ENCODE measurements at regions not wholly inside any gene's neighbourhood (a gene's known extent, or its start where the extent isn't known, plus 50 kb on each side); places are given as distances from the start of the nearest gene placed in this dataset.

GRCh38 chr11:127815331-127815730 is 772.0 kb downstream of the ETS1 start:
- Histone ChIP-seq H3K36me3 (no peaks in the 10 kb centered on the region), H3K27me3 (no peaks in the 10 kb centered on the region), H3K9me3 (no peaks in the 10 kb centered on the region), H3K4me1 (no peaks in the 10 kb centered on the region), H3K4me3 (no peak overlapping the region), H3K27ac (no peak overlapping the region)
- DNase-seq (ENCODE audit: low spot score in 2 of 2), result no peak
- TF ChIP-seq CTCF (IDR thresholded peaks at IDR 0.05), result no peak
- intact Hi-C loops (cut with DNase I), result no loop called here

- Histone ChIP-seq H3K9me3 (no peaks in the 10 kb centered on the region), H3K27ac (no peak overlapping the region), H3K36me3 (no peaks in the 10 kb centered on the region), H3K4me1 (no peaks in the 10 kb centered on the region), H3K27me3 (no peaks in the 10 kb centered on the region), H3K4me3 (no peak overlapping the region)
- no peak for TF ChIP-seq CTCF (IDR thresholded peaks at IDR 0.05)
- no peak for DNase-seq (ENCODE audit: low spot score in 2 of 2)
- intact Hi-C loops (cut with DNase I), result no loop called here
Observed at GRCh38 chr11:127806501-127806900, 780.9 kb downstream of the ETS1 start.

DNA sequence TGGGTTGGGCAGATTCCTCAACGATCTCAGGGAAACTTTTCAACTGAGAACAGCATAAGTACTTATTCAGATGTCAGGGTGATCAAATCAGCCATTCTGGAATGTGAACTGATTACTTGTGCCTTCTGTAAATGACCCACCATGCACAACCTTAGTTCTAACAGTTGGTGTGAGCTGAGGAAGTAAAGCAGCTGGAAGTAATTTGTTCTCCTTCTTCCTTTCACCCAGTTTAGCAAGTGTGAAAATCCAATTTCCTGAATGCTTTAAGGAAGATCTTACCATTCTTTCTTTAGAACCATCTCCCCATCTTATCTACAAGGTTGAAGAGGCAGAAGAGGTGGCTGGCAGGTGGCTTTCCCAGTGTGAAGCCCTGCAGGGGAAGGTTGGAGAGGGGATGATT is 781.6 kb downstream of the ETS1 start:
- no peak overlapping the region for H3K27ac ChIP-seq
- no peaks in the 10 kb centered on the region for H3K4me1 ChIP-seq
- intact Hi-C loops (cut with DNase I), result no loop called here
- no peak for DNase-seq (ENCODE audit: low spot score in 2 of 2)
- H3K4me3 ChIP-seq, result no peak overlapping the region
- TF ChIP-seq CTCF (IDR thresholded peaks at IDR 0.05), result no peak
- H3K27me3 ChIP-seq, result no peaks in the 10 kb centered on the region
- no peaks in the 10 kb centered on the region for H3K9me3 ChIP-seq
- no peaks in the 10 kb centered on the region for H3K36me3 ChIP-seq

DNA sequence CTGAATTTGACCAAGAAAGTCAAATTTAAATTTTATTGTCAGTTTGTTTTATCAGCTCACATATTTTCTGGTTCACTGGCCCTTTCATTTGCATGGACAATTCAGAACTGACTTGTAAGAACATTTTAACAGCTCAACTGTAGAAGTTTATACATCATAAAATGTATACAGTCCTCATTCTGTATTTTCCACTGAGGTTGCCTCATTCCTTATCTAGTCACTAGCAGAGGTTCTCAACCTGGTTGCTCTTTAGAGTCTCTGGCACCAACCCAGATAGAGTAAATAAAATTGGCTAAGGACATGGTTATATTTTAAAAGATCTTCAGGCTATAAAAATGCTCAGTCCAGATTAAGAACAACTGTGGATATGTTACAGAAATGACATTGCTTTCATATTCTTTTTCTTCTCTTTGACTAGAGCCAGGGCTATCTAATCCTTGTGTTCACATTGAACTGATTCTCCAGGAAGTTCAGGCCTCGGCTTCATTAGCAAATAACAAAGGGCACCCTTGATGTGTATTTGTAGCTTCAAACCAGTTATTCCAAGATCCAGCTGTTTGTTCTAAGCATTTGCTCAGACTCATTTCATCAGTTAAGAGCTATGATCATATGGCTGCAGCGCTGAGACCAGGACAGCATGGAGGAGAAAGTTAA is 782.5 kb downstream of the ETS1 start:
- TF ChIP-seq CTCF (IDR thresholded peaks at IDR 0.05), result no peak
- Histone ChIP-seq H3K9me3 (no peaks in the 10 kb centered on the region), H3K27me3 (no peaks in the 10 kb centered on the region), H3K36me3 (no peaks in the 10 kb centered on the region), H3K4me1 (no peaks in the 10 kb centered on the region), H3K4me3 (no peak overlapping the region), H3K27ac (no peak overlapping the region)
- intact Hi-C loops (cut with DNase I), result no loop called here
- no peak for DNase-seq (ENCODE audit: low spot score in 2 of 2)

GRCh38 chr11:127803755-127804154 is 783.6 kb downstream of the ETS1 start:
- intact Hi-C loops (cut with DNase I), result no loop called here
- Histone ChIP-seq H3K4me1 (no peaks in the 10 kb centered on the region), H3K9me3 (no peaks in the 10 kb centered on the region), H3K36me3 (no peaks in the 10 kb centered on the region), H3K4me3 (no peak overlapping the region), H3K27me3 (no peaks in the 10 kb centered on the region), H3K27ac (no peak overlapping the region)
- TF ChIP-seq CTCF (IDR thresholded peaks at IDR 0.05), result no peak
- no peak for DNase-seq (ENCODE audit: low spot score in 2 of 2)
